ENCODE measurements at regions not wholly inside any gene's neighbourhood (a gene's known extent, or its start where the extent isn't known, plus 50 kb on each side); places are given as distances from the start of the nearest gene placed in this dataset.

GRCh38 chr9:79946712-79947111 is 374.9 kb downstream of the TLE4 start:
- TF ChIP-seq CTCF (IDR thresholded peaks at IDR 0.05) (no peak), TCF7L2 (IDR thresholded peaks at IDR 0.05; ENCODE audit: low read depth, low read length) (no peak), REST (IDR thresholded peaks at IDR 0.05; ENCODE audit: insufficient read depth in 1 of 2, low read depth in 2 of 2, low read length in 1 of 2) (no peak), POLR2AphosphoS5 (IDR thresholded peaks at IDR 0.05; ENCODE audit: low read depth, low read length) (no peak), SIN3A (IDR thresholded peaks at IDR 0.05; ENCODE audit: borderline replicate concordance, insufficient read depth, low read depth, low read length) (no peak)
- no peaks in the 10 kb centered on the region for H3K27me3 ChIP-seq (ENCODE audit: control insufficient read depth, insufficient read depth, low read length)
- H3K27ac ChIP-seq (ENCODE audit: low read length): no peak overlapping the region
- H3K9me3 ChIP-seq (ENCODE audit: control insufficient read depth, insufficient read depth, low read depth, low read length): no peaks in the 10 kb centered on the region
- H3K4me3 ChIP-seq (ENCODE audit: low read depth in 2 of 2, low read length in 2 of 2): no peak overlapping the region
- POLR2A ChIA-PET: no interaction called here
- CTCF ChIA-PET: no interaction called here
- in situ Hi-C loops (cut with HindIII; ENCODE audit: low pct_unique_long_range_greater_than_20kb, low sequenced_read_pairs) (no loop called here), intact Hi-C loops (cut with micrococcal nuclease; ENCODE audit: unreplicated experiment) (no loop called here)
- no peak for ATAC-seq
- no peak for DNase-seq (ENCODE audit: low read depth, low spot score)
- BruUV-seq (replicated peaks): no TSS peak
- H3K36me3 ChIP-seq (ENCODE audit: control insufficient read depth, insufficient read depth, low read length): no peaks in the 10 kb centered on the region
- H3K4me1 ChIP-seq (ENCODE audit: control insufficient read depth, insufficient read depth, low read length): no peaks in the 10 kb centered on the region

- TF ChIP-seq TCF7L2 (IDR thresholded peaks at IDR 0.05; ENCODE audit: low read depth, low read length): no peak
- TF ChIP-seq CTCF (IDR thresholded peaks at IDR 0.05): no peak
- no peak for TF ChIP-seq POLR2AphosphoS5 (IDR thresholded peaks at IDR 0.05; ENCODE audit: low read depth, low read length)
- TF ChIP-seq REST (IDR thresholded peaks at IDR 0.05; ENCODE audit: insufficient read depth in 1 of 2, low read depth in 2 of 2, low read length in 1 of 2): no peak
- TF ChIP-seq SIN3A (IDR thresholded peaks at IDR 0.05; ENCODE audit: borderline replicate concordance, insufficient read depth, low read depth, low read length): no peak
Observed at GRCh38 chr9:79945495-79945894, 373.7 kb downstream of the TLE4 start.

More at GRCh38 chr9:79945495-79945894, 373.7 kb downstream of the TLE4 start:
- H3K27ac ChIP-seq (ENCODE audit: low read length): no peak overlapping the region
- no peaks in the 10 kb centered on the region for H3K36me3 ChIP-seq (ENCODE audit: control insufficient read depth, insufficient read depth, low read length)
- H3K4me1 ChIP-seq (ENCODE audit: control insufficient read depth, insufficient read depth, low read length): no peaks in the 10 kb centered on the region
- no peak for DNase-seq (ENCODE audit: low read depth, low spot score)
- ChIA-PET POLR2A (no interaction called here), CTCF (no interaction called here)
- no peak for ATAC-seq
- intact Hi-C loops (cut with micrococcal nuclease; ENCODE audit: unreplicated experiment) (no loop called here), in situ Hi-C loops (cut with HindIII; ENCODE audit: low pct_unique_long_range_greater_than_20kb, low sequenced_read_pairs) (no loop called here)
- no peaks in the 10 kb centered on the region for H3K27me3 ChIP-seq (ENCODE audit: control insufficient read depth, insufficient read depth, low read length)
- no TSS peak for BruUV-seq (replicated peaks)
- H3K4me3 ChIP-seq (ENCODE audit: low read depth in 2 of 2, low read length in 2 of 2): no peak overlapping the region
- no peaks in the 10 kb centered on the region for H3K9me3 ChIP-seq (ENCODE audit: control insufficient read depth, insufficient read depth, low read depth, low read length)

Measured in Panc1 (cell line).